PC-3 (cell line): ENCODE measurements at regions not wholly inside any gene's neighbourhood (a gene's known extent, or its start where the extent isn't known, plus 50 kb on each side); places are given as distances from the start of the nearest gene placed in this dataset.

Experiments
- CTCF ChIP-seq: fragments of 300-600 bp; sonication (generic); conservative IDR thresholded peaks from 2 replicates; pipeline ENCODE4 v1.5.1; 2017; ENCODE audit warnings: antibody characterized with exemption, low read depth, mild to moderate bottlenecking, low read length
- EZH2 ChIP-seq: fragments of 300-600 bp; sonication (generic); IDR thresholded peaks from one replicate; pipeline ENCODE4 v1.6.1; 2017; ENCODE audit warnings: antibody characterized with exemption, mild to moderate bottlenecking, low read length; ENCODE audit not compliant: unreplicated experiment

GRCh38 chr15:93414576-93415231 lies 325.7 kb upstream of the RGMA start:
- TF ChIP-seq CTCF (no peak), EZH2 (no peak)
